HEK293T (cell line): ENCODE measurements at regions not wholly inside any gene's neighbourhood (a gene's known extent, or its start where the extent isn't known, plus 50 kb on each side); places are given as distances from the start of the nearest gene placed in this dataset.

Experiments
- BHLHE40 ChIP-seq: fragments of 450-650 bp; IDR thresholded peaks from 2 replicates; pipeline ENCODE4 v1.6.1; 2016; ENCODE audit warnings: mild to moderate bottlenecking, moderate library complexity, borderline replicate concordance
- ELF4 ChIP-seq: fragments of 450-650 bp; IDR thresholded peaks from 2 replicates; pipeline ENCODE4 v1.6.1; 2017; ENCODE audit warnings: antibody characterized with exemption
- FOXA1 ChIP-seq: fragments of 450-650 bp; IDR thresholded peaks from 2 replicates; pipeline ENCODE4 v1.6.1; 2016; ENCODE audit warnings: mild to moderate bottlenecking
- FOXM1 ChIP-seq: fragments of 450-650 bp; IDR thresholded peaks from 2 replicates; pipeline ENCODE4 v1.6.1; 2017; ENCODE audit warnings: mild to moderate bottlenecking, borderline replicate concordance
- NFRKB ChIP-seq: fragments of 450-650 bp; IDR thresholded peaks from 2 replicates; pipeline ENCODE4 v1.6.1; 2016; ENCODE audit warnings: mild to moderate bottlenecking, moderate library complexity
- SP1 ChIP-seq: fragments of 450-650 bp; IDR thresholded peaks from 2 replicates; pipeline ENCODE4 v1.6.1; 2017
- TARDBP ChIP-seq: fragments of 450-650 bp; IDR thresholded peaks from 2 replicates; pipeline ENCODE4 v1.6.1; 2016

DNA sequence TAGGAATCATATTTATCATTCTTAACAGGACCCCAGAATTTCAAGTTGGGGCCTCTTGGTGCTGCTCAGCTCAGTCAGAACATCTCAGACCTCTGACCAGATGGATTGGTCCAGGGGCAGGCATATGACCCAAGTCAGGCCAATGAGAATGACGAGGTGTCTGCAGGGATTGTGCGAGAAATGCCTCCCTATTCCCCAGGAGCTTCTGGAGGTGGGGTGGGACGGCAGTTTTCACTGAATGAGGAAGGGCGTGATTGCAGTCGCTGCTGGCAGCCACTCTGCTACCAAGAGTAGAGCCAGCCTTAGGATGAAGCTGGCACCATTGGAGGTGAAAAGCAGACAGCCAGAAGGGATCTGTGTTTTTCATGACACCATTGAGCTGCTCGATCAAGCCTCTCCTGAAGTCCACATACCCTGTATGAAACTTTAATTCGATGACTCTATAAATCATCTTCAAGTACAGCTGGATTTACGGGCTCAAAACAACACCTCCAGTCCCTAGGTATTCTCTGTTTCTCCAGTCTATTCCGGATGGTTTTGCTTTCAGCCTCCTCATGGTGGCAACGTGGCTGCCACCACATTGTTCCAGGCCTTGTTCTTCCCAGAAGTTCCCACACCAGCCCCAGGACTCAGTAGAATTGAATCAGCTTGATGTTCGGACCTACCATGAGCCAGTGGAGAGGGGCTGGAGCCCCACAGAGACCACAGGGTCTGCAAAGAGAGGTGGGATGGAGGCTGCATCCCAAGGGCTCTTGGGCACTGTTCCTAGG lies 70.2 kb upstream of the ADAMTS2 start:
- TF ChIP-seq TARDBP (no peak), SP1 (no peak), FOXM1 (no peak), FOXA1 (no peak), NFRKB (no peak), BHLHE40 (no peak), ELF4 (no peak)
